HCT116 (cell line): ENCODE measurements at regions not wholly inside any gene's neighbourhood (a gene's known extent, or its start where the extent isn't known, plus 50 kb on each side); places are given as distances from the start of the nearest gene placed in this dataset.

ENCODE experiments used
- CTCF ChIP-seq, 3 experiments: fragments of 200-600 bp in 1 of 3; sonication (generic) in 1 of 3; IDR thresholded peaks in 2 of 3; conservative IDR thresholded peaks in 1 of 3; 2 replicates each; pipeline ENCODE4 v1.5.1; 2012 to 2017; ENCODE audit warnings: low read depth in 2 of 3, low read length in 2 of 3, antibody characterized with exemption in 1 of 3, borderline replicate concordance in 1 of 3, control low read depth in 1 of 3, mild to moderate bottlenecking in 1 of 3, mixed read lengths in 1 of 3, mixed run types in 1 of 3, moderate library complexity in 1 of 3; ENCODE audit not compliant: insufficient read depth in 1 of 3
- EZH2 ChIP-seq: fragments of 200-600 bp; sonication (generic); IDR thresholded peaks from 2 replicates; pipeline ENCODE4 v1.6.1; 2017; ENCODE audit warnings: antibody characterized with exemption, mixed run types
- POLR2A ChIP-seq: IDR thresholded peaks from 2 replicates; pipeline ENCODE4 v1.7.0; 2011; ENCODE audit warnings: borderline replicate concordance; ENCODE audit not compliant: insufficient read depth, insufficient read length; ENCODE audit errors: extremely low read depth
- POLR2AphosphoS5 ChIP-seq: IDR thresholded peaks from 2 replicates; pipeline ENCODE4 v1.6.1; 2011; ENCODE audit warnings: mild to moderate bottlenecking, low read depth, low read length, moderate library complexity
- RAD21 ChIP-seq: IDR thresholded peaks from 2 replicates; pipeline ENCODE4 v1.6.1; 2012; ENCODE audit warnings: low read depth, mild to moderate bottlenecking
- SIN3A ChIP-seq: IDR thresholded peaks from 2 replicates; pipeline ENCODE4 v1.6.1; 2012; ENCODE audit warnings: low read depth
- TCF7L2 ChIP-seq: IDR thresholded peaks from 2 replicates; pipeline ENCODE4 v1.7.0; 2011; ENCODE audit warnings: borderline replicate concordance, inconsistent platforms; ENCODE audit not compliant: insufficient read depth, insufficient read length; ENCODE audit errors: extremely low read depth
- ZNF274 ChIP-seq: fragments of 200-500 bp; sonication (Bioruptor generic); IDR thresholded peaks from 2 replicates; pipeline ENCODE4 v1.6.1; 2014; ENCODE audit warnings: mild to moderate bottlenecking, low read depth, low read length, inconsistent platforms

GRCh38 chr14:86824167-86824566, 1168.8 kb downstream of the GALC start:
- TF ChIP-seq CTCF (IDR thresholded peaks at IDR 0.05 in 2 of 3, conservative IDR thresholded peaks at IDR 0.05 in 1 of 3; ENCODE audit: borderline replicate concordance in 1 of 3, insufficient read depth in 1 of 3, low read depth in 2 of 3, low read length in 2 of 3), result no peak
- no peak for TF ChIP-seq POLR2A
- TF ChIP-seq TCF7L2, result no peak
- TF ChIP-seq POLR2AphosphoS5, result no peak
- no peak for TF ChIP-seq RAD21
- no peak for TF ChIP-seq SIN3A
- no peak for TF ChIP-seq ZNF274
- TF ChIP-seq EZH2, result no peak
